T47D (cell line): ENCODE measurements at regions not wholly inside any gene's neighbourhood (a gene's known extent, or its start where the extent isn't known, plus 50 kb on each side); places are given as distances from the start of the nearest gene placed in this dataset.

Experiments used
- DNase-seq, 2 experiments: peaks; one replicate each; pipeline versions ENCODE4 v3.0.0 to v3.0.0-alpha.2; 2011 to 2012; ENCODE audit warnings: low read depth in 1 of 2, low spot score in 1 of 2
- JUND ChIP-seq: IDR thresholded peaks from 2 replicates; pipeline ENCODE4 v1.6.1; 2012; ENCODE audit warnings: low read depth
- in situ Hi-C: cut with HindIII; loops from 2 replicates; pipeline ENCODE4 v1.10.0; 2016; ENCODE audit warnings: low sequenced_read_pairs, low pct_unique_long_range_greater_than_20kb

GRCh38 chr5:36355516-36355915, 53.8 kb upstream of the RANBP3L start:
- in situ Hi-C loops = no loop called here
- no peak for DNase-seq
- TF ChIP-seq JUND = no peak

- in situ Hi-C loops = no loop called here
Measured at GRCh38 chr5:36356915-36357314, 55.2 kb upstream of the RANBP3L start.

GRCh38 chr5:36357391-36357975, 55.8 kb upstream of the RANBP3L start:
- DNase-seq = no peak
- TF ChIP-seq JUND = no peak
- in situ Hi-C loops = no loop called here

More at GRCh38 chr5:36356915-36357314, 55.2 kb upstream of the RANBP3L start:
- no peak for DNase-seq
- no peak for TF ChIP-seq JUND

GRCh38 chr5:36359267-36359666, 57.6 kb upstream of the RANBP3L start:
- no peak for DNase-seq
- TF ChIP-seq JUND = no peak
- in situ Hi-C loops = no loop called here

GRCh38 chr5:36360307-36360706, 58.6 kb upstream of the RANBP3L start:
- no peak for DNase-seq
- in situ Hi-C loops = no loop called here
- TF ChIP-seq JUND = no peak

- peak in 1 of 2 experiments; percentile 47 for DNase-seq
- TF ChIP-seq JUND = no peak
- in situ Hi-C loops = no loop called here
Measured at GRCh38 chr5:36363101-36363500, 61.4 kb upstream of the RANBP3L start.

- no peak for TF ChIP-seq JUND
- in situ Hi-C loops = no loop called here
- DNase-seq = no peak
Measured at GRCh38 chr5:36363744-36364143, 62.0 kb upstream of the RANBP3L start.

GRCh38 chr5:36364473-36364872, 62.8 kb upstream of the RANBP3L start:
- DNase-seq = no peak
- in situ Hi-C loops = no loop called here

GRCh38 chr5:36365896-36366295, 64.2 kb upstream of the RANBP3L start:
- TF ChIP-seq JUND = no peak
- in situ Hi-C loops = no loop called here
- no peak for DNase-seq

More at GRCh38 chr5:36364473-36364872, 62.8 kb upstream of the RANBP3L start:
- TF ChIP-seq JUND = no peak

- in situ Hi-C loops = no loop called here
- no peak for DNase-seq
Measured at GRCh38 chr5:36366883-36367282, 65.2 kb upstream of the RANBP3L start.

GRCh38 chr5:36367524-36367923, 65.8 kb upstream of the RANBP3L start:
- in situ Hi-C loops = no loop called here
- TF ChIP-seq JUND = no peak
- peak in 1 of 2 experiments; percentile 42 for DNase-seq

More at GRCh38 chr5:36366883-36367282, 65.2 kb upstream of the RANBP3L start:
- 0 out of 2 replicates have a peak, but pooled peaks have one; percentile 36 for TF ChIP-seq JUND

GRCh38 chr5:36369219-36369690, 67.6 kb upstream of the RANBP3L start:
- no peak for DNase-seq
- TF ChIP-seq JUND = no peak
- in situ Hi-C loops = no loop called here

- no peak for DNase-seq
- in situ Hi-C loops = no loop called here
- no peak for TF ChIP-seq JUND
Measured at GRCh38 chr5:36370073-36370472, 68.4 kb upstream of the RANBP3L start.

- in situ Hi-C loops = no loop called here
- no peak for DNase-seq
- no peak for TF ChIP-seq JUND
Measured at GRCh38 chr5:36371366-36371765, 69.7 kb upstream of the RANBP3L start.
